ENCODE measurements at regions not wholly inside any gene's neighbourhood (a gene's known extent, or its start where the extent isn't known, plus 50 kb on each side); places are given as distances from the start of the nearest gene placed in this dataset.

DNA sequence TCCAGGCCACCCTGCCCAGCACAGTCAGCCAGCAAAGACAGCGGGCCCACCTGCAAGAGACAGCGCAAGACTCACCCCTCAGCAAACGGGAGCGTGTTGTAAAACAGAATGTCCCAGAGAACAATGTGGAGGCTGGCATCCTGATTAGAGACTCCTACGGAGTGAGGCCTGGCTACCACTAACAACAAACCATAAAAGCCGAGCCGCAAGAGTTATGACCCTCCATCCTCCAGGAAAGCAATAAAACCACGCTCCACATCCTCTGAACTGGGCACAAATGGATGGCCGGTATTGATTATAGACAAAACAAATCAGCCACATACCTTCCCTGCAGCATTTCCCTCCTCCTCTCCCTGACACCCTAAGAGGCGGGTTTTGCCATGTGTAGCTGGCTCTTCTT, 75.8 kb upstream of the LIPC start:
- Histone ChIP-seq H3F3A (ENCODE audit: insufficient read depth, low read length) (no peaks in the 10 kb centered on the region), H3K9ac (ENCODE audit: low read length) (no peak overlapping the region; the same call in 1 of the 2 replicates), H3K4me2 (ENCODE audit: low read length) (peak overlapping the region; percentile 58; the same call in 1 of the 2 replicates), H3K79me2 (ENCODE audit: insufficient read depth, low read length) (no peaks in the 10 kb centered on the region), H3K27ac (ENCODE audit: low read depth, low read length, poor library complexity, severe bottlenecking) (peak overlapping the region; percentile 46), H3K4me1 (ENCODE audit: insufficient read depth, low read length, severe bottlenecking) (peaks cover 36% of the 10 kb centered on the region), H3K36me3 (ENCODE audit: insufficient read depth, low read length) (no peaks in the 10 kb centered on the region), H3K9me3 (ENCODE audit: low read length) (no peaks in the 10 kb centered on the region), H3K9me2 (ENCODE audit: low read depth, low read length) (no peaks in the 10 kb centered on the region), H3K4me3 (ENCODE audit: low read depth, low read length, poor library complexity, severe bottlenecking) (no peak overlapping the region), H3K27me3 (ENCODE audit: insufficient read depth, low read length) (no peaks in the 10 kb centered on the region), H2AFZ (ENCODE audit: low read length) (no peak overlapping the region), H4K20me1 (ENCODE audit: insufficient read depth, low read length) (no peaks in the 10 kb centered on the region)
- no peak for TF ChIP-seq EZH2 (IDR thresholded peaks at IDR 0.05; ENCODE audit: borderline replicate concordance, low read length)
- TF ChIP-seq, protein P1, sequence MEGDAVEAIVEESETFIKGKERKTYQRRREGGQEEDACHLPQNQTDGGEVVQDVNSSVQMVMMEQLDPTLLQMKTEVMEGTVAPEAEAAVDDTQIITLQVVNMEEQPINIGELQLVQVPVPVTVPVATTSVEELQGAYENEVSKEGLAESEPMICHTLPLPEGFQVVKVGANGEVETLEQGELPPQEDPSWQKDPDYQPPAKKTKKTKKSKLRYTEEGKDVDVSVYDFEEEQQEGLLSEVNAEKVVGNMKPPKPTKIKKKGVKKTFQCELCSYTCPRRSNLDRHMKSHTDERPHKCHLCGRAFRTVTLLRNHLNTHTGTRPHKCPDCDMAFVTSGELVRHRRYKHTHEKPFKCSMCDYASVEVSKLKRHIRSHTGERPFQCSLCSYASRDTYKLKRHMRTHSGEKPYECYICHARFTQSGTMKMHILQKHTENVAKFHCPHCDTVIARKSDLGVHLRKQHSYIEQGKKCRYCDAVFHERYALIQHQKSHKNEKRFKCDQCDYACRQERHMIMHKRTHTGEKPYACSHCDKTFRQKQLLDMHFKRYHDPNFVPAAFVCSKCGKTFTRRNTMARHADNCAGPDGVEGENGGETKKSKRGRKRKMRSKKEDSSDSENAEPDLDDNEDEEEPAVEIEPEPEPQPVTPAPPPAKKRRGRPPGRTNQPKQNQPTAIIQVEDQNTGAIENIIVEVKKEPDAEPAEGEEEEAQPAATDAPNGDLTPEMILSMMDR (IDR thresholded peaks at IDR 0.05; ENCODE audit: low read length), result no peak

DNA sequence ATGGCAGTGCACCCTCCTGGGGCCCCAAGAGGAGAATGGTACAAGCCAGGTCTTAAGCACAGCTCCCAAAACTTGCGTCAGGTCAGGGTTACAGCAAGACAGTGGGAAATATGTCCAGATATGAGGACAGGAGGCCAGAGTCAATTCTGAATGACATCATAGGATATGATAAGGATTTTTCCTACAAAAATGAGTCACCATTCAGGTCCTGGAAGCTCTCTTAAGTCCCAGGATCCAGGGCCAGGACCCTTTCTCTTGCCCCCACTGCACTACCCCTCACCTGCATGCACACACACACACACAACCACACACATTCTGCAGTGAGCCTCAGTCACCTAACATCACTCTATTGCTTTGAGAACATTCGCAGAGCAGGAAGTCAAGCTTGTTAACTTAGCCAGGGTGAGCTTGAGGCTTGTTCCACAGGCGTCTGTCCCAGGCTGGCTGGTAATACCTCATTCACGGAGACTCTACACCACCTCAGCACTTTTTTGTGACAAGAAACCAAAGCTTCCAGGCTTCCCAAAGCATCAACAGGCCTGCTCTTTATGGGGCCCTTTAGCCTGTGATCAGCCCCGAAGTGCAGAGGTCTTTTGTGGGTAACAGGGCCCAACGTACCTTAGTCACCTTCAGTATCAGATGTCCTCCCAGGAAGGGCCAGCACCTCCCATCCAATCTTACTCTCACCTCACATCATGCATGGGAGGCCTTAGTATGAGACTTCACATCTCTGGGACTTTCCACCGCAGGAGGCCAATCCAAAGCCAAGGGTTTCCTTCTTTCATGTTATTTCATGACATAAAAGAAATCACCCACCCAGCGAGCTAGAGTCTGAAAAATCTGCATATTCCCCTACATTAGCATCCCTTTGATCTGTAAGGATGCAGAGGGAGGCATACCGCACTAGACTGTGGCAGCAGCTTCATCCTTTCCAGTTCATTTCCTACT, 74.0 kb upstream of the LIPC start:
- Histone ChIP-seq H3K79me2 (ENCODE audit: insufficient read depth, low read length) (no peaks in the 10 kb centered on the region), H3K9me2 (ENCODE audit: low read depth, low read length) (no peaks in the 10 kb centered on the region), H3K36me3 (ENCODE audit: insufficient read depth, low read length) (no peaks in the 10 kb centered on the region), H3K9ac (ENCODE audit: low read length) (no peak overlapping the region), H3K27me3 (ENCODE audit: insufficient read depth, low read length) (no peaks in the 10 kb centered on the region), H3K27ac (ENCODE audit: low read depth, low read length, poor library complexity, severe bottlenecking) (no peak overlapping the region), H3K4me3 (ENCODE audit: low read depth, low read length, poor library complexity, severe bottlenecking) (no peak overlapping the region), H4K20me1 (ENCODE audit: insufficient read depth, low read length) (no peaks in the 10 kb centered on the region), H3K4me2 (ENCODE audit: low read length) (0 out of 2 replicates have a peak overlapping the region, but pooled peaks have one; percentile 9), H3F3A (ENCODE audit: insufficient read depth, low read length) (no peaks in the 10 kb centered on the region), H3K4me1 (ENCODE audit: insufficient read depth, low read length, severe bottlenecking) (peaks cover 32% of the 10 kb centered on the region), H3K9me3 (ENCODE audit: low read length) (no peaks in the 10 kb centered on the region), H2AFZ (ENCODE audit: low read length) (no peak overlapping the region)
- TF ChIP-seq, protein P1 (IDR thresholded peaks at IDR 0.05; ENCODE audit: low read length), result no peak
- no peak for TF ChIP-seq EZH2 (IDR thresholded peaks at IDR 0.05; ENCODE audit: borderline replicate concordance, low read length)

DNA sequence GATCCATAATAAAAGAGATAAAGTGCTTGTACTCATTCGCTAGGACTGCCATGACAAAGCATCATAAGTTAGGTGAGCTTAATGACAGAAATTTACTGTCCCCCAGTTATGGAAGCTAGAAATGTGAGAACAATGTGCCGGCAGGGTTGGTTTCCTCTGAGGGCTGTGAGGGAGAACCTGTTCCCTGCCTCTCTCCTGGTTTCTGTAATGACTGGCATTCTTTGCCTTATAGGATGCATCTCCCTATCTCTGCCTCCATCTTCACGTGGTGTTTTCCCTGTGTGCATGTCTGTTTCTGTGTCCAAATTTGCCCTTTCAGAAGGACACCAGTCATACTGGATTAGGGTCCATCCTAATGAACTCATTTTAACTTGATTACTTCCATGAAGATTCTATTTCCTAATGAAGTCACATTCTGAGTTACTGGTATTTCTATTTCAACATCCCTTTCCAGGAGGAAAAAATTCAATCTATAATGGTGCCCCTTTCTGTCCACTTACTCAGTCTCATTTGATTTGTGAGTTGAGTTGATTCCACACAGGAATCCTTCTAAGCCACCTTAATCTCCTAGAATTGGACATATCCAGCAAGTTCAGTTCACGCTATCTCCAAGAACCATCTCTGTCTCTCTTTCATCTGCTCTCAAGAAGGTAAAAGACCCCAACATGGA, 71.2 kb upstream of the LIPC start:
- no peaks in the 10 kb centered on the region for H3K36me3 ChIP-seq (ENCODE audit: insufficient read depth, low read length)
- no peaks in the 10 kb centered on the region for H3K27me3 ChIP-seq (ENCODE audit: insufficient read depth, low read length)
- H3K9me3 ChIP-seq (ENCODE audit: low read length), result no peaks in the 10 kb centered on the region
- H3K9me2 ChIP-seq (ENCODE audit: low read depth, low read length), result no peaks in the 10 kb centered on the region
- H3K27ac ChIP-seq (ENCODE audit: low read depth, low read length, poor library complexity, severe bottlenecking), result no peak overlapping the region
- H3F3A ChIP-seq (ENCODE audit: insufficient read depth, low read length), result no peaks in the 10 kb centered on the region
- no peak overlapping the region for H3K4me2 ChIP-seq (ENCODE audit: low read length)
- TF ChIP-seq, protein P1 (IDR thresholded peaks at IDR 0.05; ENCODE audit: low read length), result no peak
- no peak for TF ChIP-seq EZH2 (IDR thresholded peaks at IDR 0.05; ENCODE audit: borderline replicate concordance, low read length)
- H3K4me3 ChIP-seq (ENCODE audit: low read depth, low read length, poor library complexity, severe bottlenecking), result no peak overlapping the region
- no peak overlapping the region for H2AFZ ChIP-seq (ENCODE audit: low read length)
- no peaks in the 10 kb centered on the region for H3K79me2 ChIP-seq (ENCODE audit: insufficient read depth, low read length)
- no peak overlapping the region for H3K9ac ChIP-seq (ENCODE audit: low read length)
- peaks cover 22% of the 10 kb centered on the region for H3K4me1 ChIP-seq (ENCODE audit: insufficient read depth, low read length, severe bottlenecking)
- H4K20me1 ChIP-seq (ENCODE audit: insufficient read depth, low read length), result no peaks in the 10 kb centered on the region
